ENCODE measurements at regions not wholly inside any gene's neighbourhood (a gene's known extent, or its start where the extent isn't known, plus 50 kb on each side); places are given as distances from the start of the nearest gene placed in this dataset.

- WGBS (ENCODE audit: insufficient coverage) = no CpG with 5 or more reads among the region's 3 CpGs
- TF ChIP-seq, protein P1, sequence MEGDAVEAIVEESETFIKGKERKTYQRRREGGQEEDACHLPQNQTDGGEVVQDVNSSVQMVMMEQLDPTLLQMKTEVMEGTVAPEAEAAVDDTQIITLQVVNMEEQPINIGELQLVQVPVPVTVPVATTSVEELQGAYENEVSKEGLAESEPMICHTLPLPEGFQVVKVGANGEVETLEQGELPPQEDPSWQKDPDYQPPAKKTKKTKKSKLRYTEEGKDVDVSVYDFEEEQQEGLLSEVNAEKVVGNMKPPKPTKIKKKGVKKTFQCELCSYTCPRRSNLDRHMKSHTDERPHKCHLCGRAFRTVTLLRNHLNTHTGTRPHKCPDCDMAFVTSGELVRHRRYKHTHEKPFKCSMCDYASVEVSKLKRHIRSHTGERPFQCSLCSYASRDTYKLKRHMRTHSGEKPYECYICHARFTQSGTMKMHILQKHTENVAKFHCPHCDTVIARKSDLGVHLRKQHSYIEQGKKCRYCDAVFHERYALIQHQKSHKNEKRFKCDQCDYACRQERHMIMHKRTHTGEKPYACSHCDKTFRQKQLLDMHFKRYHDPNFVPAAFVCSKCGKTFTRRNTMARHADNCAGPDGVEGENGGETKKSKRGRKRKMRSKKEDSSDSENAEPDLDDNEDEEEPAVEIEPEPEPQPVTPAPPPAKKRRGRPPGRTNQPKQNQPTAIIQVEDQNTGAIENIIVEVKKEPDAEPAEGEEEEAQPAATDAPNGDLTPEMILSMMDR (IDR thresholded peaks at IDR 0.05) = no peak
- H3K27ac Mint-ChIP-seq = no peak overlapping the region
- ATAC-seq (no peak), DNase-seq (no peak)
- H3K27me3 Mint-ChIP-seq (ENCODE audit: low read depth in 2 of 2) = peaks cover 7% of the 10 kb centered on the region in 2 donors
- H3K4me1 ChIP-seq (ENCODE audit: control insufficient read depth, insufficient read depth, low read length) = no peaks in the 10 kb centered on the region
- H3K4me1 Mint-ChIP-seq = no peaks in the 10 kb centered on the region
- H3K9me3 Mint-ChIP-seq = no peaks in the 10 kb centered on the region
- no peaks in the 10 kb centered on the region for H3K36me3 Mint-ChIP-seq
- H3K9me3 ChIP-seq (ENCODE audit: control insufficient read depth, insufficient read depth, low read length) = no peaks in the 10 kb centered on the region
- no peak overlapping the region for H3K27ac ChIP-seq (ENCODE audit: low read length)
- intact Hi-C loops (cut with micrococcal nuclease) = no loop called here
- H3K36me3 ChIP-seq (ENCODE audit: control insufficient read depth, insufficient read depth, low read length) = no peaks in the 10 kb centered on the region
- no peaks in the 10 kb centered on the region for H3K27me3 ChIP-seq (ENCODE audit: control insufficient read depth, insufficient read depth, low read length)
- no peak overlapping the region for H3K4me3 ChIP-seq (ENCODE audit: low read length)
- H3K4me3 Mint-ChIP-seq = no peak overlapping the region
Measured at GRCh38 chr11:87429996-87430395, 392.3 kb downstream of the TMEM135 start.

GRCh38 chr11:87428266-87428665 is 390.5 kb downstream of the TMEM135 start:
- no peak overlapping the region for H3K4me3 ChIP-seq (ENCODE audit: low read length)
- no peaks in the 10 kb centered on the region for H3K9me3 ChIP-seq (ENCODE audit: control insufficient read depth, insufficient read depth, low read length)
- Mint-ChIP-seq H3K27me3 (ENCODE audit: low read depth in 2 of 2) (peaks cover 7 to 9% of the 10 kb centered on the region in 2 donors), H3K9me3 (no peaks in the 10 kb centered on the region), H3K27ac (no peak overlapping the region), H3K36me3 (no peaks in the 10 kb centered on the region), H3K4me3 (no peak overlapping the region), H3K4me1 (no peaks in the 10 kb centered on the region)
- no peaks in the 10 kb centered on the region for H3K4me1 ChIP-seq (ENCODE audit: control insufficient read depth, insufficient read depth, low read length)
- 71% methylated on average over 1 of the region's 1 CpG for WGBS (ENCODE audit: insufficient coverage)
- TF ChIP-seq, protein P1 (IDR thresholded peaks at IDR 0.05) = no peak
- no peaks in the 10 kb centered on the region for H3K36me3 ChIP-seq (ENCODE audit: control insufficient read depth, insufficient read depth, low read length)
- ATAC-seq (no peak), DNase-seq (no peak)
- intact Hi-C loops (cut with micrococcal nuclease) = no loop called here
- H3K27me3 ChIP-seq (ENCODE audit: control insufficient read depth, insufficient read depth, low read length) = no peaks in the 10 kb centered on the region
- no peak overlapping the region for H3K27ac ChIP-seq (ENCODE audit: low read length)

DNA sequence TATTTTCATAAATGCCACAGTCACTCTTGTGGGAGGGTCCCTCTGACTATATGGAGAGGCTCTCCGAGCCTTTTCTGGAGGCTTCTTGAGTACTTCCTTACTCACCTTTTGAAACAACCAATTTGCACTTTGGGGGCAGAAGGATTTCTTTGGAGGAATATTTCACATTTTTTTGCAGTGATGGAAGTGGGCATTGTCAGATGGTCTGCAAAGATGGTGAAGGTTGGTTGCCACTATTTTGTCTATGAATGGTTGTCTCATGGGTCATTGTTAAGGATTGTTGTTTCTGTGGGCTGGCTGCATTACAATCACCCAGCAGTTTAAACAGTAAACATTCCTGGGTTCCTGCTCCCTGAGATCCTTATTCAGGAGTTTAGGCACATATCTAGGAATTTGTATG is 388.2 kb downstream of the TMEM135 start:
- no peaks in the 10 kb centered on the region for H3K36me3 Mint-ChIP-seq
- Histone ChIP-seq H3K4me3 (ENCODE audit: low read length) (no peak overlapping the region), H3K36me3 (ENCODE audit: control insufficient read depth, insufficient read depth, low read length) (no peaks in the 10 kb centered on the region), H3K27me3 (ENCODE audit: control insufficient read depth, insufficient read depth, low read length) (no peaks in the 10 kb centered on the region), H3K27ac (ENCODE audit: low read length) (no peak overlapping the region), H3K9me3 (ENCODE audit: control insufficient read depth, insufficient read depth, low read length) (no peaks in the 10 kb centered on the region), H3K4me1 (ENCODE audit: control insufficient read depth, insufficient read depth, low read length) (no peaks in the 10 kb centered on the region)
- peaks cover 9 to 12% of the 10 kb centered on the region in 2 donors for H3K27me3 Mint-ChIP-seq (ENCODE audit: low read depth in 2 of 2)
- intact Hi-C loops (cut with micrococcal nuclease) = no loop called here
- no peak for ATAC-seq
- no peaks in the 10 kb centered on the region for H3K4me1 Mint-ChIP-seq
- no peak overlapping the region for H3K27ac Mint-ChIP-seq
- no peak for DNase-seq
- H3K9me3 Mint-ChIP-seq = no peaks in the 10 kb centered on the region
- 60% methylated on average over 1 of the region's 1 CpG for WGBS (ENCODE audit: insufficient coverage)
- TF ChIP-seq, protein P1 (IDR thresholded peaks at IDR 0.05) = no peak
- H3K4me3 Mint-ChIP-seq = no peak overlapping the region

DNA sequence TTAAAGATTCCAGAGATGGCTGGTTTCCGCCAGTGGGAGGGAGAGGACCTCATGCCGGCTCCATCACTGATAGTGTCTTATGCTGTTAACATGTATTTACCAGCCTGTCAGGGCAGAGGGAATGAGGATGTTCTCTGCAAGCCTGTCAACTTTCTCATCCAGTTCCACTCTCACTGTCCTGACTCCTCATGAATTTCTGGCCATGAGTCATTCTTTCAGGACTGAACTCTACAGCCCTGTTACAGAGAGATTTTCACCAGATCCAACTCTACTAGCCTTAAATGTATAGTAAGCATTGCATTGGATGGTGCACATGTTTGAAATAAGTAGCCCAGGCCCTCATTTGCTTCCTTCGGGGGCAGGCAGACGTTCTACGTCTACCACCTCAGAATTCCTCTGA is 387.7 kb downstream of the TMEM135 start:
- no peak overlapping the region for H3K4me3 ChIP-seq (ENCODE audit: low read length)
- no peak for DNase-seq
- intact Hi-C loops (cut with micrococcal nuclease) = no loop called here
- H3K4me1 Mint-ChIP-seq = no peaks in the 10 kb centered on the region
- ATAC-seq = no peak
- no peak overlapping the region for H3K27ac ChIP-seq (ENCODE audit: low read length)
- no peak overlapping the region for H3K27ac Mint-ChIP-seq
- H3K9me3 ChIP-seq (ENCODE audit: control insufficient read depth, insufficient read depth, low read length) = no peaks in the 10 kb centered on the region
- H3K27me3 Mint-ChIP-seq (ENCODE audit: low read depth in 2 of 2) = peaks cover 6 to 12% of the 10 kb centered on the region in 2 donors
- no peak overlapping the region for H3K4me3 Mint-ChIP-seq
- TF ChIP-seq, protein P1 (IDR thresholded peaks at IDR 0.05) = no peak
- no peaks in the 10 kb centered on the region for H3K4me1 ChIP-seq (ENCODE audit: control insufficient read depth, insufficient read depth, low read length)
- no peaks in the 10 kb centered on the region for H3K36me3 Mint-ChIP-seq
- no peaks in the 10 kb centered on the region for H3K36me3 ChIP-seq (ENCODE audit: control insufficient read depth, insufficient read depth, low read length)
- WGBS (ENCODE audit: insufficient coverage) = 92% methylated on average over 5 of the region's 5 CpGs
- no peaks in the 10 kb centered on the region for H3K27me3 ChIP-seq (ENCODE audit: control insufficient read depth, insufficient read depth, low read length)
- H3K9me3 Mint-ChIP-seq = no peaks in the 10 kb centered on the region

All from natural killer cell (primary cell).